ENCODE measurements at regions not wholly inside any gene's neighbourhood (a gene's known extent, or its start where the extent isn't known, plus 50 kb on each side); places are given as distances from the start of the nearest gene placed in this dataset.

DNA sequence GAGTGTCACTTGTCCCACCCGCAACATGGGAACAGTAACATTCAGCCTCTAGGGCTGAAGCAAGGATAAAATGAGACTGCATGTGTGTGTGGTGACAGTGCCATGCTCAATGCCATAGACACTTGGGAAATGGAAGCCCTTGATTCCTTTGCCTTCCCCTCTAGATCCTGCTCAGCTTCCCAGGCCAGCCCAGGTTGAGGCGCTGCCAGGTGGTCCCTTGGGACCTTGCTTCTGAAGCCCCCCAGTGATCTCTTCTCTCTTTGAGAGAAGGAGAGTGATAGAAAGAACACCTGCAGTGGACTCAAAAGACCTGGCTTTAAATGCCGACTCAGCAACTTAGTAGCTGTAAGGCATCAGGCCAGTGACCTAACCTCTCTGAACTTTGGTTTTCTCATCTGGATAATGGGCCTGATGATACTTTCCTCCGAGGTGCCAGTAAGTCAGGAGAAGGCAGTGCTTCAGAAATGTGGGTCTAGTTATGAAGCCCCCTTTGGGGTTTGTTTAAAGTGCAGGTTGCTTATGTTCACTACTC lies 144.5 kb downstream of the RPLP1 start:
- TF ChIP-seq, protein P1, sequence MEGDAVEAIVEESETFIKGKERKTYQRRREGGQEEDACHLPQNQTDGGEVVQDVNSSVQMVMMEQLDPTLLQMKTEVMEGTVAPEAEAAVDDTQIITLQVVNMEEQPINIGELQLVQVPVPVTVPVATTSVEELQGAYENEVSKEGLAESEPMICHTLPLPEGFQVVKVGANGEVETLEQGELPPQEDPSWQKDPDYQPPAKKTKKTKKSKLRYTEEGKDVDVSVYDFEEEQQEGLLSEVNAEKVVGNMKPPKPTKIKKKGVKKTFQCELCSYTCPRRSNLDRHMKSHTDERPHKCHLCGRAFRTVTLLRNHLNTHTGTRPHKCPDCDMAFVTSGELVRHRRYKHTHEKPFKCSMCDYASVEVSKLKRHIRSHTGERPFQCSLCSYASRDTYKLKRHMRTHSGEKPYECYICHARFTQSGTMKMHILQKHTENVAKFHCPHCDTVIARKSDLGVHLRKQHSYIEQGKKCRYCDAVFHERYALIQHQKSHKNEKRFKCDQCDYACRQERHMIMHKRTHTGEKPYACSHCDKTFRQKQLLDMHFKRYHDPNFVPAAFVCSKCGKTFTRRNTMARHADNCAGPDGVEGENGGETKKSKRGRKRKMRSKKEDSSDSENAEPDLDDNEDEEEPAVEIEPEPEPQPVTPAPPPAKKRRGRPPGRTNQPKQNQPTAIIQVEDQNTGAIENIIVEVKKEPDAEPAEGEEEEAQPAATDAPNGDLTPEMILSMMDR (IDR thresholded peaks at IDR 0.05; ENCODE audit: borderline replicate concordance, extremely low read depth, low read length, poor library complexity, severe bottlenecking), result no peak
- no peak for TF ChIP-seq EZH2 (IDR thresholded peaks at IDR 0.05; ENCODE audit: borderline replicate concordance, low read depth, low read length, severe bottlenecking)
